Body of pancreas (tissue), 4 donors: ENCODE measurements at regions not wholly inside any gene's neighbourhood (a gene's known extent, or its start where the extent isn't known, plus 50 kb on each side); places are given as distances from the start of the nearest gene placed in this dataset.

Experiments
- CTCF ChIP-seq, 7 experiments: fragments of 450-650 bp in 4 of 7; fragments of 200-600 bp in 3 of 7; sonication (generic) in 3 of 7; IDR thresholded peaks; one replicate each; pipeline ENCODE4 v1.5.1; 2016 to 2019; ENCODE audit warnings: antibody characterized with exemption in 7 of 7
- POLR2A ChIP-seq, 3 donors: fragments of 450-650 bp; IDR thresholded peaks; one replicate each; pipeline ENCODE4 v1.6.1; 2016; ENCODE audit warnings: antibody characterized with exemption in 3 of 3, mild to moderate bottlenecking in 2 of 3

GRCh38 chr12:30862486-30862885 is 64.1 kb upstream of the TSPAN11 start:
- TF ChIP-seq CTCF (IDR thresholded peaks at IDR 0.05) (no peak), POLR2A (IDR thresholded peaks at IDR 0.05) (no peak)
